Colonic mucosa (tissue), 4 donors: ENCODE measurements at regions not wholly inside any gene's neighbourhood (a gene's known extent, or its start where the extent isn't known, plus 50 kb on each side); places are given as distances from the start of the nearest gene placed in this dataset.

Experiments
- DNase-seq: peaks from one replicate; pipeline ENCODE4 v3.0.0-alpha.2; 2020
- H3K27ac ChIP-seq: fragments of 200-600 bp; one replicate; pipeline ENCODE4 v1.8.0; 2021
- H3K27me3 ChIP-seq: fragments of 200-600 bp; one replicate; pipeline ENCODE4 v1.8.0; 2021
- H3K36me3 ChIP-seq: fragments of 200-600 bp; one replicate; pipeline ENCODE4 v1.8.0; 2021
- H3K4me1 ChIP-seq: fragments of 200-600 bp; one replicate; pipeline ENCODE4 v1.8.0; 2021; ENCODE audit warnings: mild to moderate bottlenecking
- H3K4me3 ChIP-seq: fragments of 200-600 bp; one replicate; pipeline ENCODE4 v1.8.0; 2021
- H3K9ac ChIP-seq, 2 donors: one replicate each; pipeline ENCODE4 v1.7.0; 2013; ENCODE audit warnings: control low read depth in 2 of 2, low read depth in 2 of 2, low read length in 2 of 2
- H3K9me3 ChIP-seq: fragments of 200-600 bp; one replicate; pipeline ENCODE4 v1.8.0; 2021
- intact Hi-C: fragments of 100-400 bp; cut with DNase I; formaldehyde crosslinking; loops from one replicate; pipeline ENCODE4 v1.14.1; 2022
- TF ChIP-seq, protein P1 (sequence below): fragments of 200-600 bp; IDR thresholded peaks from one replicate; pipeline ENCODE4 v1.8.0; 2022; ENCODE audit warnings: antibody characterized with exemption, mild to moderate bottlenecking
- donor health status: healthy.
- donor health status: DM: no; HTN: no; CAD: no.
- donor health status: DM: no; HTN: no; CAD: no.

DNA sequence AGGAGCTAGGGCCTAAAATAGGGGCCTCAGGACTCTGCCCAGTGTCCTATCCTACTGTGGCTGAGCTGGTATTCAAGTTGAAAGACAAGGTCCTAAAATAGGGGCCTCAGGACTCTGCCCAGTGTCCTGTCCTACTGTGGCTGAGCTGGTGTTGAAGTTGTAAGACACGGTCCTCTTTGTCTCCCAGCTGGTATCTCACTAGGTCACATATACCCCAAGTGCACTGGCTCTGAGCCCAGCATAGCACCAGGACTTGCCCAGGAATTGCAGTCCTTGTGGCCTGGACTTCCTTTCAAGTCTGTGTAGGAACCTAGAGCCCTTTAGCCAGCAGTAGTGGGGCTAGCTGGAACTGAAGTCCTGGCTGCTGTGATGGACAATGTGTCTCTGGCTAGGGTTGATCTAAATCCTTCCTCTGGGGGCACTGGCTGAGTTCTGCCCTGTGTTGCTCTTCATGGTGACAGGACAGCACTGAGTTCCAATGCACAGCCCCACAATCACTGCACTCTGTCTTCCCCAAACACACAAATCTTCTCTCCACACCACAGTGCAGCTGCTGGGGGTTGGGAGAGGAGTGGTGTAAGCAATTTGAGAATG is 260.5 kb downstream of the HAPSTR1 start:
- Histone ChIP-seq H3K4me1 (no peaks in the 10 kb centered on the region), H3K9me3 (no peaks in the 10 kb centered on the region), H3K36me3 (no peaks in the 10 kb centered on the region), H3K9ac (no peak overlapping the region), H3K27ac (no peak overlapping the region), H3K27me3 (no peaks in the 10 kb centered on the region), H3K4me3 (no peak overlapping the region)
- DNase-seq, result no peak
- TF ChIP-seq, protein P1, sequence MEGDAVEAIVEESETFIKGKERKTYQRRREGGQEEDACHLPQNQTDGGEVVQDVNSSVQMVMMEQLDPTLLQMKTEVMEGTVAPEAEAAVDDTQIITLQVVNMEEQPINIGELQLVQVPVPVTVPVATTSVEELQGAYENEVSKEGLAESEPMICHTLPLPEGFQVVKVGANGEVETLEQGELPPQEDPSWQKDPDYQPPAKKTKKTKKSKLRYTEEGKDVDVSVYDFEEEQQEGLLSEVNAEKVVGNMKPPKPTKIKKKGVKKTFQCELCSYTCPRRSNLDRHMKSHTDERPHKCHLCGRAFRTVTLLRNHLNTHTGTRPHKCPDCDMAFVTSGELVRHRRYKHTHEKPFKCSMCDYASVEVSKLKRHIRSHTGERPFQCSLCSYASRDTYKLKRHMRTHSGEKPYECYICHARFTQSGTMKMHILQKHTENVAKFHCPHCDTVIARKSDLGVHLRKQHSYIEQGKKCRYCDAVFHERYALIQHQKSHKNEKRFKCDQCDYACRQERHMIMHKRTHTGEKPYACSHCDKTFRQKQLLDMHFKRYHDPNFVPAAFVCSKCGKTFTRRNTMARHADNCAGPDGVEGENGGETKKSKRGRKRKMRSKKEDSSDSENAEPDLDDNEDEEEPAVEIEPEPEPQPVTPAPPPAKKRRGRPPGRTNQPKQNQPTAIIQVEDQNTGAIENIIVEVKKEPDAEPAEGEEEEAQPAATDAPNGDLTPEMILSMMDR, result no peak
- intact Hi-C loops, result no loop called here

DNA sequence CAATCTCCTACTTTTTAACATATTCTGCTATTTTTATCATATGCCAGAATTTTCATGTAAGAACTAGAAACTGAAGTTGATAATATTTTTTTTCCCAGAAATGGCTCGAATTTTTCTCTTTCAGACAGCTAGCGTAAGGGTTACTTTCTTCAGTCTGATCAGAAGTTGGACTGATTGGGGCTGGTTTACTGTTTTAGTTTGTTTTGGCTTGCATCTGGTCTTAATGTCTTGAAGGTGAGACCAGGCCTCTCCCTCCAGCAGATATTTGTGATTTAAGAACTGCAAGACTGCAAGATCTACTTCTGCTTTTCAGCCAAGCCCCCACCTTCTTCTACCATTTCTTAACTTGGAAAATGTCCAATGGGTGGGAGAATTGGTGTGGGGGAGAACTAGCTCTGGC is 266.4 kb downstream of the HAPSTR1 start:
- no peak for DNase-seq
- Histone ChIP-seq H3K4me1 (no peaks in the 10 kb centered on the region), H3K27me3 (no peaks in the 10 kb centered on the region), H3K27ac (no peak overlapping the region), H3K4me3 (no peak overlapping the region), H3K9me3 (no peaks in the 10 kb centered on the region), H3K36me3 (no peaks in the 10 kb centered on the region), H3K9ac (no peak overlapping the region)
- TF ChIP-seq, protein P1, result no peak
- intact Hi-C loops, result no loop called here

DNA sequence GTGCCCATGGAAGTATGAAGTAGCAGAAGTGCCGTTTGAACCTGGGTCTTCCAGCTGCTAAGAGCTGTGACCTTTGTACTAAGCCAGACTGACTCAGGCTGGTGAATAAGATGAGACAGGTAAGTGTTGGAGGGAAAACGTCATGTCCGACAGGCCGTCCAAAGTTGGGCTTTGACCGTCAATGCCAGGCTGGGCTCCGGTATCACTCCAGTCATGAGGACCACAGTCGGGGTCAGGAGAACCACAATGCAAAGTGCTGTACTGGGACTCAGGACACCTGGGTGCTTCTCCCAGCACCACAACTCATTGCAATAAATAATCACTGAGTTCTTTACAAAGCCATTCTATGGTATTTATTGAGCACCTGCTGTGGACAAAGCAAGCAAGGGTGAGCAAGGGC is 268.6 kb downstream of the HAPSTR1 start:
- no peak overlapping the region for H3K9ac ChIP-seq
- DNase-seq, result no peak
- intact Hi-C loops, result no loop called here

DNA sequence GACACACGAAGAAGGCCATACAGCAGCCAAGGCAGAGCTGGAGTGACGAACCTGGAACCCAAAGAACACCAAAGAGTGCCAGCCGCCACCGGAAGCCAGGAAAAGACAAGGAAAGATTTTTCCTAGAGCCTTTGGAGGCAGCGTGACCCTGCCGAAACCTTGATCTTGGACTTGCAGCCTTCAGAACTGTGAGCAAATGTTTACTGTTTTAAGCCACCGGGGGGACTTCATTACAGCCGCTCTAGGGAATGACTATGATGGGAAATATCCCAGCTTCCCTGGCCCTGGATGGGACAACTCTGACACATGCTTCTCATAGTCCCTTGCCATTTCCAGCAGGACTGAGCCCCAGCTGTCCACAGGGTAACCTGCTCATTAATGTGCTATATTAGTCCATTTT is 270.6 kb downstream of the HAPSTR1 start:
- Histone ChIP-seq H3K9ac (no peak overlapping the region), H3K27ac (no peak overlapping the region), H3K4me3 (no peak overlapping the region), H3K27me3 (no peaks in the 10 kb centered on the region), H3K4me1 (no peaks in the 10 kb centered on the region), H3K36me3 (no peaks in the 10 kb centered on the region), H3K9me3 (no peaks in the 10 kb centered on the region)
- intact Hi-C loops, result no loop called here
- TF ChIP-seq, protein P1, result no peak
- DNase-seq, result no peak

More for the DNA sequence above, 268.6 kb downstream of the HAPSTR1 start:
- Histone ChIP-seq H3K4me3 (no peak overlapping the region), H3K4me1 (no peaks in the 10 kb centered on the region), H3K9me3 (no peaks in the 10 kb centered on the region), H3K27ac (no peak overlapping the region), H3K36me3 (no peaks in the 10 kb centered on the region), H3K27me3 (no peaks in the 10 kb centered on the region)
- TF ChIP-seq, protein P1, result no peak

DNA sequence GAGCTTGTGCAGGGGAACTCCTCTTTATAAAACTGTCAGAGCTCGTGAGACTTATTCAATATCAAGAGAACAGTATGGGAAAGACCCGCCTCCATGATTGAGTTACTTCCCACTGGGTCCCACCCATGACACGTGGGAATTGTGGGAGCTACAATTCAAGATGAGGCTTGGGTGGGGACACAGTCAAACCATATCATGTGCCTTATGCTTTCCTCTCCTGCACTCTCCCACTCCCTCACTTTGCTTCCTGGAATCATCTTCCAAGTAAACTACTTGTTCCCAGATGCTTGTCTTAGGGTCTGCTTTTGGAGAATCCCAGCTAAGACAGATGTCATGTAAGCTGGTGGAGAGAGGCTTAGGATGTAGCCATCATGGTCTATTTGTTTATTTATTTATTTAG is 271.2 kb downstream of the HAPSTR1 start:
- no peaks in the 10 kb centered on the region for H3K27me3 ChIP-seq
- intact Hi-C loops, result no loop called here
- H3K27ac ChIP-seq, result no peak overlapping the region
- H3K4me3 ChIP-seq, result no peak overlapping the region
- H3K36me3 ChIP-seq, result no peaks in the 10 kb centered on the region
- no peak overlapping the region for H3K9ac ChIP-seq
- no peaks in the 10 kb centered on the region for H3K9me3 ChIP-seq
- no peak for DNase-seq
- TF ChIP-seq, protein P1, result no peak
- H3K4me1 ChIP-seq, result no peaks in the 10 kb centered on the region
